GM12873 (cell line): ENCODE measurements at regions not wholly inside any gene's neighbourhood (a gene's known extent, or its start where the extent isn't known, plus 50 kb on each side); places are given as distances from the start of the nearest gene placed in this dataset.

Experiments
- TF ChIP-seq, protein P1 (sequence below): IDR thresholded peaks from 2 replicates; pipeline ENCODE4 v1.5.1; 2012; ENCODE audit warnings: low read depth, mild to moderate bottlenecking, moderate library complexity, low read length, control low read depth; ENCODE audit not compliant: insufficient read depth; ENCODE audit errors: missing control alignments

DNA sequence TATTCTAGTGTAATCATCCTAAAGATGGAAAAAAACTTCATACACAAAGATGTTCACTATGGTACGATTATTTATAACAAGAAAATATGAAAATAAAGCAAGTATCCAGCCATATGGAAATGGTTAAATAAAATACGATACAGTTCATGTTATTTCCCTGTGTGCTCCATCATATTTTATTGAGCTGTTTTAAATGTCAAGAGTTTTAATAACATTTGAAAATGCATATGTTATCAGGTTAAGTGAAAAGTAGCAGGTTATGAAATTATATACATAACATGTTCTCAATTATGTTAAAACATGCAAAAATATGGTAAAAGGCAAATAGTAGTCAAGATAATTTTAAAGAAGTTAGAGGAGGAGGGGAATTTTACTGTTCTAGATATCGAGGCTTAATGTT is 192.0 kb downstream of the HNRNPD start:
- TF ChIP-seq, protein P1, sequence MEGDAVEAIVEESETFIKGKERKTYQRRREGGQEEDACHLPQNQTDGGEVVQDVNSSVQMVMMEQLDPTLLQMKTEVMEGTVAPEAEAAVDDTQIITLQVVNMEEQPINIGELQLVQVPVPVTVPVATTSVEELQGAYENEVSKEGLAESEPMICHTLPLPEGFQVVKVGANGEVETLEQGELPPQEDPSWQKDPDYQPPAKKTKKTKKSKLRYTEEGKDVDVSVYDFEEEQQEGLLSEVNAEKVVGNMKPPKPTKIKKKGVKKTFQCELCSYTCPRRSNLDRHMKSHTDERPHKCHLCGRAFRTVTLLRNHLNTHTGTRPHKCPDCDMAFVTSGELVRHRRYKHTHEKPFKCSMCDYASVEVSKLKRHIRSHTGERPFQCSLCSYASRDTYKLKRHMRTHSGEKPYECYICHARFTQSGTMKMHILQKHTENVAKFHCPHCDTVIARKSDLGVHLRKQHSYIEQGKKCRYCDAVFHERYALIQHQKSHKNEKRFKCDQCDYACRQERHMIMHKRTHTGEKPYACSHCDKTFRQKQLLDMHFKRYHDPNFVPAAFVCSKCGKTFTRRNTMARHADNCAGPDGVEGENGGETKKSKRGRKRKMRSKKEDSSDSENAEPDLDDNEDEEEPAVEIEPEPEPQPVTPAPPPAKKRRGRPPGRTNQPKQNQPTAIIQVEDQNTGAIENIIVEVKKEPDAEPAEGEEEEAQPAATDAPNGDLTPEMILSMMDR: no peak

- TF ChIP-seq, protein P1: no peak
Observed at GRCh38 chr4:82172186-82172585, 201.6 kb downstream of the HNRNPD start.

DNA sequence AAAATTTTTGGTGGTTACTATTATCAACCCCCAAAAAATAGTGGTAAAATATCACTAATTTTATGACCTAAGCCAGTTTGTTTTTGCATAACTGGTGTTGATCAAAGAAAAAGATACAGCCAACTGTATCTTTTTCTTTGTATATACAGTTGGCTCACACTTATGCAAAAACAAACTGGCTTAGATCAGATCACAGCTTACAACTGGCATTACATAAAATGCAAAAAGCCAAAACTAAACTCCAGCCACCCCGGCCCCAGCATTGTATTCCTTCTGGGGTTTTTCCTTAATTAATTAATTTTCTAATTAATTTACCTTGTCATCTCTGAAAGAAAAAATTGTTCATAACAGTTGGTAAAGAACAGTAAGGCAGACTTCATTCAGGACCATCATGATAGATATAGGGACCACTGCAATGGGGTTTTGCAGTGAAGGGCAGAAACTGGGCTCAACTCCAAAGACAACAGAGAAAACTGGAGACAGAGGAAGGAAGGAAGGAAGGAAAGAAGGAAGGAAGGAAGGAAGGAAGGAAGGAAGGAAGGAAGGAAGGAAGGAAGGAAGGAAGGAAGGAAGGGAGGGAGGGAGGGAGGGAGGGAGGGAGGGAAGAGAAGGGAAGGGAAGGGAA is 202.1 kb downstream of the HNRNPD start:
- TF ChIP-seq, protein P1: no peak

DNA sequence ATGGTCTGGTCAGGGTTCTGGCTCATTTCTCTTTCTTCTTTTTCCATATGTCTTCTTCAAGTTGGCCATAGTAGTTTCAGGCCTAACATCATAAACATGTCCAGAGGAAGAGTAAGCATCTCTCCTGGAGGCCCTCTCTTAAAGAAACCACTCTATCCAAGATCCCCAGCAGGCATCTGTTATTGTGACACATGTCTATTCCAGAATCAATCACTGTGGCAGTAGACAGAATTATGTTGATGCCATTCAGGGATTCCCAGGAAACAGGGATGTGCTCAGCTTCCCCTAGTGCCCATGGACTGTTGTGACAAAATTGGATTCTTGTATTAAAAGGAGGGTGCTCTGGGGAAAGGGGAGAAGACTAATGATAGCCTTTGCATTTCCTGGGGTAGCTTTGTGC is 224.0 kb downstream of the HNRNPD start:
- TF ChIP-seq, protein P1: no peak

DNA sequence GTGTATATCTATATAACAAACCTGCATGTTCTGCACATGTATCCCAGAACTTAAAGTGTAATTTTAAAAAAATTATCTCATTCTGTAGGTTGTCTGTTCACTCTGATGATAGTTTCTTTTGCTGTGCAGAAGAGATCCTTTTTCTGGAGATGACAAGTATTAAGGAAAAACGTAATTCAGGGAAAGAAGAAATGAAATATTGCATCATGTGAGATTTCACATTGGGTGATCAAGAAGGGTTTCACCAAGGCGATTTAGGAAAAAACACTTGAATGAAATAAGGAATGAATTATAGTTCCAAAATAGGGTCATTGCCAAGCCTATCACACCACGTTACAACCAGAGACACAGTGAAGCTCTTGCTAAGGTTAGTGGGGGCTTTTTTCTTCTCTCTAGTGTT is 227.9 kb downstream of the HNRNPD start:
- TF ChIP-seq, protein P1: no peak

DNA sequence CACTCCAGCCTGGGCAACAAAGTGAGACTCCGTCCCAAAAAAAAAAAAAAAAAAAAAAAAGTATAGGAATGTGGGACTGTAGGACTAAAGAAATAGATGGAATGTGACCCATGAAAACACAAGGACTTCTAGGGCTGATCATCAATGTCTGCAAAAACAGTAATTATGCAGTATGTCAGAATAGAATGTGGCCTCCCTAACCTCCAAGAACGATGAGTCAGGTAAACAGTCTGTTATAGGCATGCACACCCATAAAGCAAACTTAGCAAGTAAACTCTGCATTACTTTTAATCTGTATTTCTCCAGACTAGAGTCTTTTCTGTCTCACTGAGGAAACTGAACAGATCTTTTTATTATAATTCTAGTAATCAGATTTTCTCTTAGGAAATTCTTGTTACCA is 233.4 kb downstream of the HNRNPD start:
- TF ChIP-seq, protein P1: no peak

DNA sequence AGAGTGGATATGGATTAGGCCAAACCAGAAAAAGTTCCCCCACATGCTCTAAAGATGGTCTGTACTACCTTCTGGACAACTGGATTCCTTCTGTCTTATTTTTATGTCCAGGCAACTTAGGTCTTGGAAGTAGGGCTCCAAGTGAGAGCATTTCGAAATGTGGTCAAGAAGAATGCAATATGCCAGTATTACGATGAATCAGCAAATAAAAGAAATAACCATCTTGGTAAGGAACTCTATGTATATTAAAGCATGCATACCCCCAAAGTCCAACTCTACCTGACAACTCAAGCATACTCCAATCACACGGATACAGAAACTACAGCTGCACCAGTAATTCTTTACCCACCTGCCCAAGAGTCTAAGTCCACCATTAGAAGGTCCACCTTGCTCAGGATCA is 234.5 kb downstream of the HNRNPD start:
- TF ChIP-seq, protein P1: no peak

DNA sequence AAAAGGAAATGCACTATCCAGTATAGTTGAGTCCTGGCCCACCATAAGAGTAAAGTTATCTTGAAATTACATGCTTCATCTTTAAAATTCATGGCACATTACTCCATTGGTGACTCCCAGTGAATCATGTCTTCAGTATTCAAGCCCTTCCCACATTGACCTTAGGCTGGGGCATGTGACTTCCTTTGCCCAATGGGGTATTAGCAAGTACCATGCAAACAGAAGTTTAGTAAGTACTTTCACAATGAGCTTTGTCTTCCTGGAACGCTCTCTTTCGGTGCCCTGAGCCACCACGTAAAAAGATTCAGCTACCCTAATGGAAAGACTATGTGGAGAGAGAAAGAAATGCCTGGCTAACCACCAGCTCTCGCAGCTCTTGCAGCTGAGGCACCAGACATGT is 235.4 kb downstream of the HNRNPD start:
- TF ChIP-seq, protein P1: no peak
